B cell (primary cell): ENCODE measurements at regions not wholly inside any gene's neighbourhood (a gene's known extent, or its start where the extent isn't known, plus 50 kb on each side); places are given as distances from the start of the nearest gene placed in this dataset.

Source experiments
- ATAC-seq: fragments of 200-7000 bp; cut with Tn5 transposase; one replicate; pipeline ENCODE4 v1.10.0; 2021; ENCODE audit warnings: low read depth, mild to moderate bottlenecking, moderate number of reproducible peaks, moderate library complexity
- CTCF ChIA-PET: fragments of 350-600 bp; sonication (Branson Sonifier 250); formaldehyde crosslinking; loops from one replicate; lab custom pipeline; 2021; ENCODE audit warnings: antibody characterized with exemption, inconsistent platforms; lab: Charles Lee
- POLR2A ChIA-PET: fragments of 350-600 bp; sonication (Branson Sonifier 250); formaldehyde crosslinking; loops from one replicate; lab custom pipeline; 2021; ENCODE audit warnings: antibody characterized with exemption; lab: Charles Lee
- DNase-seq: peaks from one replicate; pipeline ENCODE4 v3.0.0; 2013
- H2AFZ ChIP-seq: 2 replicates; pipeline ENCODE4 v1.6.1; 2012; ENCODE audit warnings: mild to moderate bottlenecking, low read depth, low read length; ENCODE audit not compliant: insufficient read depth, poor library complexity, severe bottlenecking
- H3K27ac ChIP-seq, 2 donors: 1 replicate in 1 of 2; 2 replicates in 1 of 2; pipeline ENCODE4 v1.5.1; 2012 to 2013; ENCODE audit warnings: low read length in 2 of 2, mild to moderate bottlenecking in 2 of 2, moderate library complexity in 1 of 2
- H3K27me3 ChIP-seq, 4 experiments: fragments of 200-600 bp in 1 of 4; sonication (generic) in 1 of 4; replicated peaks in 1 of 4; 1 replicate in 2 of 4; 2 replicates in 2 of 4; pipeline versions ENCODE4 v1.6.1 to v1.7.0; 2013 to 2016; ENCODE audit warnings: low read length in 3 of 4, mild to moderate bottlenecking in 2 of 4, mixed read lengths in 1 of 4, moderate library complexity in 1 of 4; ENCODE audit not compliant: insufficient read depth in 4 of 4, control insufficient read depth in 3 of 4; ENCODE audit errors: control extremely low read depth in 1 of 4
- H3K36me3 ChIP-seq, 2 experiments: replicated peaks in 1 of 2; 1 replicate in 1 of 2; 2 replicates in 1 of 2; pipeline versions ENCODE4 v1.6.1 to v1.7.1; 2013; ENCODE audit warnings: low read length in 1 of 2; ENCODE audit not compliant: insufficient read depth in 2 of 2, control insufficient read depth in 1 of 2; ENCODE audit errors: control extremely low read depth in 1 of 2, extremely low read depth in 1 of 2
- H3K4me1 ChIP-seq, 2 donors: fragments of 200-600 bp in 1 of 2; sonication (generic) in 1 of 2; 1 replicate in 1 of 2; 2 replicates in 1 of 2; pipeline versions ENCODE4 v1.5.1 to v1.6.1; 2013 to 2017; ENCODE audit warnings: low read length in 2 of 2; ENCODE audit not compliant: control insufficient read depth in 2 of 2, insufficient read depth in 2 of 2
- H3K4me2 ChIP-seq: replicated peaks from 2 replicates; pipeline ENCODE3; 2012; ENCODE audit warnings: mild to moderate bottlenecking, low read depth, low read length; ENCODE audit not compliant: poor library complexity, severe bottlenecking
- H3K4me3 ChIP-seq, 5 experiments: fragments of 200-600 bp in 1 of 5; sonication (generic) in 1 of 5; 1 replicate in 3 of 5; 2 replicates in 2 of 5; pipeline versions ENCODE4 v1.5.1 to v1.7.0; 2011 to 2016; ENCODE audit warnings: low read length in 4 of 5, mild to moderate bottlenecking in 4 of 5, low read depth in 2 of 5, control low read depth in 1 of 5, moderate library complexity in 1 of 5; ENCODE audit not compliant: insufficient read depth in 1 of 5; ENCODE audit errors: control extremely low read depth in 1 of 5, extremely low read depth in 1 of 5
- H3K79me2 ChIP-seq: fragments of 200-600 bp; sonication (generic); one replicate; pipeline ENCODE4 v1.6.0; 2016; ENCODE audit warnings: low read length; ENCODE audit not compliant: control insufficient read depth, insufficient read depth
- H3K9ac ChIP-seq: fragments of 200-600 bp; sonication (generic); 2 replicates; pipeline ENCODE4 v1.6.1; 2017; ENCODE audit warnings: mild to moderate bottlenecking, low read length, moderate library complexity
- H3K9me3 ChIP-seq, 3 donors: one replicate each; pipeline versions ENCODE4 v1.6.1 to v1.7.1; 2013; ENCODE audit warnings: low read length in 2 of 3; ENCODE audit not compliant: control insufficient read depth in 2 of 3, insufficient read depth in 1 of 3; ENCODE audit errors: control extremely low read depth in 1 of 3
- H4K20me1 ChIP-seq: 2 replicates; pipeline ENCODE4 v1.6.0; 2012; ENCODE audit warnings: mild to moderate bottlenecking, low read length; ENCODE audit not compliant: insufficient read depth, control insufficient read depth, poor library complexity, severe bottlenecking
- H3K27ac Mint-ChIP-seq: one replicate; pipeline ENCODE4 v1.8.0; 2021; ENCODE audit warnings: mixed read lengths
- H3K27me3 Mint-ChIP-seq: one replicate; pipeline ENCODE4 v1.8.0; 2021; ENCODE audit warnings: mixed read lengths
- H3K4me1 Mint-ChIP-seq: one replicate; pipeline ENCODE4 v1.8.0; 2021; ENCODE audit warnings: mixed read lengths
- H3K4me3 Mint-ChIP-seq: one replicate; pipeline ENCODE4 v1.8.0; 2021; ENCODE audit warnings: mixed read lengths
- H3K9me3 Mint-ChIP-seq: one replicate; pipeline ENCODE4 v1.8.0; 2022; ENCODE audit warnings: mixed read lengths; ENCODE audit not compliant: insufficient read depth
- CTCF ChIP-seq: fragments of 200-600 bp; IDR thresholded peaks from one replicate; pipeline ENCODE4 v1.8.0; 2022; ENCODE audit warnings: antibody characterized with exemption, mild to moderate bottlenecking
- EZH2 ChIP-seq: IDR thresholded peaks from 2 replicates; pipeline ENCODE4 v1.6.1; 2012; ENCODE audit warnings: borderline replicate concordance, low read depth, mild to moderate bottlenecking, moderate library complexity, low read length; ENCODE audit not compliant: insufficient read depth, poor library complexity, severe bottlenecking
- whole genome bisulfite sequencing: methylation state at CpG from one replicate; pipeline ENCODE4 v1.1.5; 2013; ENCODE audit warnings: missing lambda C conversion rate; ENCODE audit not compliant: insufficient coverage; 5-methylcytosine and 5-hydroxymethylcytosine counted together
- intact Hi-C: fragments of 100-400 bp; cut with micrococcal nuclease; formaldehyde crosslinking; loops from one replicate; pipeline ENCODE4 v1.10.0; 2022

GRCh38 chr1:186609183-186609582 is 71.0 kb downstream of the PTGS2 start:
- H3K9me3 ChIP-seq: no peaks in the 10 kb centered on the region
- DNase-seq: no peak
- no peaks in the 10 kb centered on the region for H4K20me1 ChIP-seq
- H3K4me1 ChIP-seq: no peaks in the 10 kb centered on the region
- no peaks in the 10 kb centered on the region for H3K79me2 ChIP-seq
- ChIA-PET POLR2A (no interaction called here), CTCF (interaction anchor here (0.7 kb wide), 1 partner anchor 9 kb away, joined by 4 read pairs; no protein-coding TSS in a partner anchor)
- no peaks in the 10 kb centered on the region for H3K9me3 Mint-ChIP-seq
- H3K27me3 ChIP-seq: peaks cover 0 to 2% (median 0%) of the 10 kb centered on the region in 4 experiments
- H2AFZ ChIP-seq: no peak overlapping the region
- intact Hi-C loops: no loop called here
- ATAC-seq: no peak
- no peak overlapping the region for H3K27ac ChIP-seq
- no peaks in the 10 kb centered on the region for H3K4me1 Mint-ChIP-seq
- TF ChIP-seq CTCF: no peak
- TF ChIP-seq EZH2: no peak
- peaks cover 9% of the 10 kb centered on the region for H3K27me3 Mint-ChIP-seq
- H3K4me2 ChIP-seq: no peak overlapping the region
- H3K4me3 ChIP-seq: no peak overlapping the region
- no peak overlapping the region for H3K4me3 Mint-ChIP-seq
- H3K9ac ChIP-seq: no peak overlapping the region
- H3K36me3 ChIP-seq: no peaks in the 10 kb centered on the region
- H3K27ac Mint-ChIP-seq: no peak overlapping the region

GRCh38 chr1:186605762-186606350 is 74.4 kb downstream of the PTGS2 start:
- Histone ChIP-seq H3K4me1 (no peaks in the 10 kb centered on the region), H3K27ac (no peak overlapping the region), H2AFZ (no peak overlapping the region), H3K36me3 (no peaks in the 10 kb centered on the region), H3K4me2 (no peak overlapping the region), H3K9me3 (no peaks in the 10 kb centered on the region), H3K9ac (no peak overlapping the region), H3K27me3 (peaks cover 0 to 2% (median 0%) of the 10 kb centered on the region in 4 experiments), H3K79me2 (no peaks in the 10 kb centered on the region), H3K4me3 (no peak overlapping the region), H4K20me1 (no peaks in the 10 kb centered on the region)
- ChIA-PET POLR2A (no interaction called here), CTCF (interaction anchor here (1.2 kb wide), 1 partner anchor 25 kb away, joined by 3 read pairs; no protein-coding TSS in a partner anchor)
- DNase-seq: peak; percentile 14
- peaks cover 9% of the 10 kb centered on the region for H3K27me3 Mint-ChIP-seq
- no peak overlapping the region for H3K4me3 Mint-ChIP-seq
- no peak overlapping the region for H3K27ac Mint-ChIP-seq
- no peaks in the 10 kb centered on the region for H3K9me3 Mint-ChIP-seq
- H3K4me1 Mint-ChIP-seq: no peaks in the 10 kb centered on the region
- intact Hi-C loops: no loop called here
- 50% methylated on average over 2 of the region's 4 CpGs for WGBS
- ATAC-seq: no peak
- TF ChIP-seq EZH2 (no peak), CTCF (no peak)
